GM12891 (cell line): ENCODE measurements at regions not wholly inside any gene's neighbourhood (a gene's known extent, or its start where the extent isn't known, plus 50 kb on each side); places are given as distances from the start of the nearest gene placed in this dataset.
"Not testable (repeated sequence)": the region's sequence is repeated elsewhere in the genome, so short reads cannot be mapped to it uniquely, and the experiment has no call there.

ENCODE experiments used
- DNase-seq: peaks from one replicate; pipeline ENCODE4 v3.0.0; 2011; ENCODE audit warnings: low spot score; ENCODE audit not compliant: insufficient read length
- FAIRE-seq: peaks from 2 replicates; lab custom pipeline; 2011; peaks lifted over from hg19 to GRCh38; lab: Jason Lieb, UNC
- PAX5 ChIP-seq: IDR thresholded peaks from 2 replicates; pipeline ENCODE4 v1.6.1; 2011; ENCODE audit warnings: low read length, moderate library complexity, mild to moderate bottlenecking; ENCODE audit not compliant: insufficient read depth, severe bottlenecking
- POLR2A ChIP-seq: IDR thresholded peaks from 2 replicates; pipeline ENCODE4 v1.6.1; 2011; ENCODE audit warnings: low read depth, low read length, control low read depth
- POLR2AphosphoS5 ChIP-seq: IDR thresholded peaks from 2 replicates; pipeline ENCODE4 v1.6.1; 2011; ENCODE audit warnings: low read depth, low read length, control low read depth
- POU2F2 ChIP-seq: IDR thresholded peaks from 2 replicates; pipeline ENCODE4 v1.6.1; 2011; ENCODE audit warnings: low read depth, mild to moderate bottlenecking, control low read depth, low read length, moderate library complexity
- SPI1 ChIP-seq: IDR thresholded peaks from 2 replicates; pipeline ENCODE4 v1.6.1; 2011; ENCODE audit warnings: low read depth, low read length, control low read depth
- TAF1 ChIP-seq: IDR thresholded peaks from 2 replicates; pipeline ENCODE4 v1.6.1; 2011; ENCODE audit warnings: low read depth, low read length, control low read depth

DNA sequence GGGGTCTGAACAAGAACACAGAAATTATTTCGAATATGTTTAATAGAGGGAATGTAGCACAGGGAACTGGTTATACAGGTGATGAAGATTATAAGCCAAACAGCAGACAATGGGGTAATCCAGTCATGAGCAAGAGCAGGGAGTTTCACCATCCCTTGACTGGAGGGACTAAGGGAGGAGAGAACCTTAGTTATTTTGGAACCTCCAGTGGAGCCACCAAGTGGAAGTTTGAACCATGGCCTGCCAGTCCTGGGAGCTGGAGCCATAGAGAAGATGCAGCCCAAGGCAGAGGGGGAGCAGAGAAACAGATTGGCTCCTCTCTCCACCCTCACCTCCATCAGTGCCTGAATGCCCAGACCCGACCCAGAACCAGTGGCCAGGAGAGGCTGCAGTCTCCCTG, 264.6 kb upstream of the RASGEF1B start:
- DNase-seq (no peak), FAIRE-seq (no peak)
- no peak for TF ChIP-seq PAX5
- TF ChIP-seq SPI1, result no peak
- no peak for TF ChIP-seq POLR2AphosphoS5
- TF ChIP-seq POU2F2, result no peak
- TF ChIP-seq TAF1, result no peak
- TF ChIP-seq POLR2A, result no peak

DNA sequence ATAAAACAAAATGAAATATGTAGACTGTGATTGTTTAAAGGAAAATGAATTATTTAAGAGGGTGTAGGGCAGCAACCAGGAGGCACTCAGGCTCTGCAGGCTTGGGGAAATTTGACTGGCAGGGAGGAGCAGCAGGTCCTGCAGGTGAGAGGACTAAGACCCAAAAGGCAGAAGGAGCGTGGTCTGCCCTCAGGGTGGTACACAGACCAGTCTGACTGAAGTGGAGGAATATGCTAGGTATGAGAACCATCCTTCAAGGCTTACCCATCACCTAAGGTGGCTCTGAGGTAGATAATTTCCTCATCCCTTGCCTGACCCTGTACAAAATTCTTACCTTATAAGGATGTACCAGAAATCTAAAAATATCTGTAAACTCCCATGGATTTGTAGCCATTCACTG, 261.3 kb upstream of the RASGEF1B start:
- FAIRE-seq, result no peak
- TF ChIP-seq POLR2AphosphoS5, result no peak
- TF ChIP-seq POU2F2, result no peak
- no peak for TF ChIP-seq SPI1
- TF ChIP-seq PAX5, result no peak
- no peak for TF ChIP-seq POLR2A
- TF ChIP-seq TAF1, result no peak
- no peak for DNase-seq

- TF ChIP-seq POLR2A, result no peak
- no peak for TF ChIP-seq TAF1
- no peak for TF ChIP-seq SPI1
- TF ChIP-seq POU2F2, result no peak
- no peak for TF ChIP-seq POLR2AphosphoS5
- no peak for TF ChIP-seq PAX5
- DNase-seq (no peak), FAIRE-seq (peak; percentile 28)
These were observed 253.2 kb upstream of the RASGEF1B start for GRCh38 chr4:81724925-81725329.

GRCh38 chr4:81723927-81724587, 252.3 kb upstream of the RASGEF1B start:
- no peak for TF ChIP-seq TAF1
- no peak for TF ChIP-seq SPI1
- no peak for TF ChIP-seq PAX5
- no peak for TF ChIP-seq POLR2A
- DNase-seq, result no peak
- no peak for FAIRE-seq

- TF ChIP-seq SPI1 (no peak), TAF1 (no peak), PAX5 (no peak), POLR2AphosphoS5 (no peak), POLR2A (no peak), POU2F2 (no peak)
- DNase-seq (no peak), FAIRE-seq (no peak)
These were observed 251.5 kb upstream of the RASGEF1B start for GRCh38 chr4:81723019-81723884.

GRCh38 chr4:81722290-81722851, 250.7 kb upstream of the RASGEF1B start:
- no peak for DNase-seq
- no peak for FAIRE-seq

GRCh38 chr4:81715757-81716156, 244.1 kb upstream of the RASGEF1B start:
- TF ChIP-seq POLR2A (no peak), SPI1 (no peak), TAF1 (no peak), POLR2AphosphoS5 (no peak), PAX5 (no peak), POU2F2 (no peak)
- no peak for FAIRE-seq
- no peak for DNase-seq

More at GRCh38 chr4:81722290-81722851, 250.7 kb upstream of the RASGEF1B start:
- TF ChIP-seq POLR2AphosphoS5, result no peak
- no peak for TF ChIP-seq POU2F2
- no peak for TF ChIP-seq POLR2A
- no peak for TF ChIP-seq PAX5
- TF ChIP-seq SPI1, result no peak
- TF ChIP-seq TAF1, result no peak

DNA sequence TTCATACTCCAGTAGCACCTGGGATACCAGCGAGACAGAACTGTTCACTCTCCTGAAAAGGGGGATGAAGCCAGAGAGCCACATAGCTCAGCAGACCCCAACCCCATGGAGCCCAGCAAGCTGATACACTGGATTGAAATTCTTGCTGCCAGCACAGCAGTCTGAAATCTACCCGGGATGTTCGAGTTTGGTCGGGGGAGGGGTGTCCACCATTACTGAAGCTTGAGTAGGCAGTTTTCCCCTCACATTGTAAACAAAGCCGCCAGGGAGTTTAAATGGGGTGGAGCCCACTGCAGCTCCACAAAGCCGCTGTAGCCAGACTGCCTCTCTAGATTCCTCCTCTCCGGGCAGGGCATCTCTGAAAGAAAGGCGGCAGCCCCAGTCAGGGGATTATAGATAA, 243.7 kb upstream of the RASGEF1B start:
- not testable (repeated sequence) for DNase-seq, FAIRE-seq

DNA sequence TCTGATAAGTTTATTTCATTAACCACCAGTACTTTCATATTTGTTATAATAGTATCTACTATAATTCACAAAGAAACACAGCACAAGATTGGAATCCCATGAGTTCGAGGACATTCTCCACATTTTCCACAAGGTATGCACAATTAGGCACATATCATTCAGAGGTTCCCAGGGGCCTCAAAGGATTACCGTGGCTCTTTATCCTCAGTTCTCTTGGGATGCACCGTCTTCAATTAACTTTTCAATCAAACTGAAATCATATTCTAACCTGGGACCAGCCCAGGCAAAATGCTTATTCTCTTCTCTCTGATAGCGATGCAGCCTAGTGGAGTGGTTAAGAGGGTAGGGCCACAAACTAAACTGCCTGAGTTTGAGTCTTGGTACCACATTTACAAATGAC, 242.6 kb upstream of the RASGEF1B start:
- FAIRE-seq, result no peak

More for the DNA sequence above, 242.6 kb upstream of the RASGEF1B start:
- TF ChIP-seq PAX5, result no peak
- no peak for TF ChIP-seq POLR2A
- TF ChIP-seq POLR2AphosphoS5, result no peak
- no peak for DNase-seq
